ENCODE measurements at regions not wholly inside any gene's neighbourhood (a gene's known extent, or its start where the extent isn't known, plus 50 kb on each side); places are given as distances from the start of the nearest gene placed in this dataset.

GRCh38 chr4:185862340-185862739, 50.3 kb upstream of the SORBS2 start:
- in situ Hi-C loops (cut with HindIII; ENCODE audit: low sequenced_read_pairs), result loop anchor here (10.0 kb wide), 1 partner anchor 62 kb away; no protein-coding TSS in a partner anchor

- in situ Hi-C loops (cut with HindIII; ENCODE audit: low sequenced_read_pairs), result loop anchor here (10.0 kb wide), 1 partner anchor 61 kb away; no protein-coding TSS in a partner anchor
These were observed 52.0 kb upstream of the SORBS2 start for GRCh38 chr4:185863946-185864345.

- in situ Hi-C loops (cut with HindIII; ENCODE audit: low sequenced_read_pairs), result loop anchor here (10.0 kb wide), 1 partner anchor 59 kb away; no protein-coding TSS in a partner anchor
These were observed 53.9 kb upstream of the SORBS2 start for GRCh38 chr4:185865901-185866328.

GRCh38 chr4:185867770-185868169, 55.8 kb upstream of the SORBS2 start:
- in situ Hi-C loops (cut with HindIII; ENCODE audit: low sequenced_read_pairs), result loop anchor here (10.0 kb wide), 1 partner anchor 57 kb away; no protein-coding TSS in a partner anchor

GRCh38 chr4:185868983-185869382, 57.0 kb upstream of the SORBS2 start:
- in situ Hi-C loops (cut with HindIII; ENCODE audit: low sequenced_read_pairs), result loop anchor here (10.0 kb wide), 1 partner anchor 56 kb away; no protein-coding TSS in a partner anchor

- in situ Hi-C loops (cut with HindIII; ENCODE audit: low sequenced_read_pairs), result loop anchor here (10.0 kb wide), 1 partner anchor 55 kb away; no protein-coding TSS in a partner anchor
These were observed 57.4 kb upstream of the SORBS2 start for GRCh38 chr4:185869427-185869826.

GRCh38 chr4:185870366-185870765, 58.4 kb upstream of the SORBS2 start:
- in situ Hi-C loops (cut with HindIII; ENCODE audit: low sequenced_read_pairs), result no loop called here

GRCh38 chr4:185872747-185873380, 60.9 kb upstream of the SORBS2 start:
- in situ Hi-C loops (cut with HindIII; ENCODE audit: low sequenced_read_pairs), result no loop called here

GRCh38 chr4:185874516-185875230, 62.7 kb upstream of the SORBS2 start:
- in situ Hi-C loops (cut with HindIII; ENCODE audit: low sequenced_read_pairs), result no loop called here

- in situ Hi-C loops (cut with HindIII; ENCODE audit: low sequenced_read_pairs), result no loop called here
These were observed 63.4 kb upstream of the SORBS2 start for GRCh38 chr4:185875316-185875907.

GRCh38 chr4:185878633-185879032, 66.6 kb upstream of the SORBS2 start:
- in situ Hi-C loops (cut with HindIII; ENCODE audit: low sequenced_read_pairs), result no loop called here

GRCh38 chr4:185879666-185880312, 67.8 kb upstream of the SORBS2 start:
- in situ Hi-C loops (cut with HindIII; ENCODE audit: low sequenced_read_pairs), result no loop called here

GRCh38 chr4:185880571-185880970, 68.6 kb upstream of the SORBS2 start:
- in situ Hi-C loops (cut with HindIII; ENCODE audit: low sequenced_read_pairs), result no loop called here

- in situ Hi-C loops (cut with HindIII; ENCODE audit: low sequenced_read_pairs), result no loop called here
These were observed 69.4 kb upstream of the SORBS2 start for GRCh38 chr4:185881430-185881829.

- in situ Hi-C loops (cut with HindIII; ENCODE audit: low sequenced_read_pairs), result no loop called here
These were observed 71.6 kb upstream of the SORBS2 start for GRCh38 chr4:185883591-185883990.

- in situ Hi-C loops (cut with HindIII; ENCODE audit: low sequenced_read_pairs), result no loop called here
These were observed 73.1 kb upstream of the SORBS2 start for GRCh38 chr4:185885075-185885474.

GRCh38 chr4:185885604-185886003, 73.6 kb upstream of the SORBS2 start:
- in situ Hi-C loops (cut with HindIII; ENCODE audit: low sequenced_read_pairs), result no loop called here

GRCh38 chr4:185886832-185887524, 75.0 kb upstream of the SORBS2 start:
- in situ Hi-C loops (cut with HindIII; ENCODE audit: low sequenced_read_pairs), result no loop called here

- in situ Hi-C loops (cut with HindIII; ENCODE audit: low sequenced_read_pairs), result no loop called here
These were observed 76.7 kb upstream of the SORBS2 start for GRCh38 chr4:185888676-185889075.

GRCh38 chr4:185889585-185889984, 77.6 kb upstream of the SORBS2 start:
- in situ Hi-C loops (cut with HindIII; ENCODE audit: low sequenced_read_pairs), result no loop called here

- in situ Hi-C loops (cut with HindIII; ENCODE audit: low sequenced_read_pairs), result no loop called here
These were observed 78.2 kb upstream of the SORBS2 start for GRCh38 chr4:185890196-185890595.
